ENCODE measurements at regions not wholly inside any gene's neighbourhood (a gene's known extent, or its start where the extent isn't known, plus 50 kb on each side); places are given as distances from the start of the nearest gene placed in this dataset.

- no peaks in the 10 kb centered on the region for H3K9me3 ChIP-seq
- no peaks in the 10 kb centered on the region for H3K4me1 ChIP-seq
- no peak for DNase-seq
- no peak overlapping the region for H3K4me3 ChIP-seq
- TF ChIP-seq, protein P1, sequence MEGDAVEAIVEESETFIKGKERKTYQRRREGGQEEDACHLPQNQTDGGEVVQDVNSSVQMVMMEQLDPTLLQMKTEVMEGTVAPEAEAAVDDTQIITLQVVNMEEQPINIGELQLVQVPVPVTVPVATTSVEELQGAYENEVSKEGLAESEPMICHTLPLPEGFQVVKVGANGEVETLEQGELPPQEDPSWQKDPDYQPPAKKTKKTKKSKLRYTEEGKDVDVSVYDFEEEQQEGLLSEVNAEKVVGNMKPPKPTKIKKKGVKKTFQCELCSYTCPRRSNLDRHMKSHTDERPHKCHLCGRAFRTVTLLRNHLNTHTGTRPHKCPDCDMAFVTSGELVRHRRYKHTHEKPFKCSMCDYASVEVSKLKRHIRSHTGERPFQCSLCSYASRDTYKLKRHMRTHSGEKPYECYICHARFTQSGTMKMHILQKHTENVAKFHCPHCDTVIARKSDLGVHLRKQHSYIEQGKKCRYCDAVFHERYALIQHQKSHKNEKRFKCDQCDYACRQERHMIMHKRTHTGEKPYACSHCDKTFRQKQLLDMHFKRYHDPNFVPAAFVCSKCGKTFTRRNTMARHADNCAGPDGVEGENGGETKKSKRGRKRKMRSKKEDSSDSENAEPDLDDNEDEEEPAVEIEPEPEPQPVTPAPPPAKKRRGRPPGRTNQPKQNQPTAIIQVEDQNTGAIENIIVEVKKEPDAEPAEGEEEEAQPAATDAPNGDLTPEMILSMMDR (IDR thresholded peaks at IDR 0.05), result no peak
- no peak overlapping the region for H3K27ac ChIP-seq
- intact Hi-C loops (cut with DNase I; ENCODE audit: low total_unique reads), result no loop called here
- H3K27me3 ChIP-seq, result no peaks in the 10 kb centered on the region
- H3K36me3 ChIP-seq, result no peaks in the 10 kb centered on the region
Measured at GRCh38 chr2:186069676-186070075, 331.1 kb downstream of the FSIP2 start.

GRCh38 chr2:186085226-186085625, 346.6 kb downstream of the FSIP2 start:
- no peaks in the 10 kb centered on the region for H3K27me3 ChIP-seq
- no peaks in the 10 kb centered on the region for H3K4me1 ChIP-seq
- DNase-seq, result no peak
- no peak overlapping the region for H3K27ac ChIP-seq
- H3K9me3 ChIP-seq, result no peaks in the 10 kb centered on the region
- TF ChIP-seq, protein P1 (IDR thresholded peaks at IDR 0.05), result no peak
- intact Hi-C loops (cut with DNase I; ENCODE audit: low total_unique reads), result no loop called here
- no peaks in the 10 kb centered on the region for H3K36me3 ChIP-seq
- H3K4me3 ChIP-seq, result no peak overlapping the region

DNA sequence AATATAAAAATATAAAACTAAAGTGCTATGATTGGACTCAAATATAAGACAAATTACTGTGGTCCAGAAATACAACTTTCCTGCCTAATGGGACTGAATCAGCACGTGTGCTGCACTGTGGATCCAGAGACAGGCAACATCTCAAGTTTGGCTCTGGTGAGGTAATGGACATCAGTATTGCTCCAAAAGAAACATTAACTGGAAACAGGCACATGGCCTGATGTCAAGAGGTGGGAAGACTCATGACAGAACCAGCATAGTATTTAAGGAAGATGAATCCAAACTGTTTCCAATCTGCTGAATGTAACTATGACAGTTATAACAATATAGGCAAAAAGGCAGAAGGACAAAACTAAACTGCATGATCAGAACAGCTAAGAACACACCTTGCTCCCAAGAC, 354.6 kb downstream of the FSIP2 start:
- TF ChIP-seq, protein P1 (IDR thresholded peaks at IDR 0.05), result no peak
- no peak overlapping the region for H3K4me3 ChIP-seq
- no peaks in the 10 kb centered on the region for H3K36me3 ChIP-seq
- no peaks in the 10 kb centered on the region for H3K9me3 ChIP-seq
- no peaks in the 10 kb centered on the region for H3K4me1 ChIP-seq
- intact Hi-C loops (cut with DNase I; ENCODE audit: low total_unique reads), result no loop called here
- H3K27me3 ChIP-seq, result no peaks in the 10 kb centered on the region
- H3K27ac ChIP-seq, result no peak overlapping the region
- no peak for DNase-seq

- intact Hi-C loops (cut with DNase I; ENCODE audit: low total_unique reads), result no loop called here
- Histone ChIP-seq H3K27ac (no peak overlapping the region), H3K9me3 (no peaks in the 10 kb centered on the region), H3K4me1 (no peaks in the 10 kb centered on the region), H3K36me3 (no peaks in the 10 kb centered on the region), H3K4me3 (no peak overlapping the region), H3K27me3 (no peaks in the 10 kb centered on the region)
- TF ChIP-seq, protein P1 (IDR thresholded peaks at IDR 0.05), result no peak
- DNase-seq, result no peak
Measured at GRCh38 chr2:186098821-186099220, 360.2 kb downstream of the FSIP2 start.

DNA sequence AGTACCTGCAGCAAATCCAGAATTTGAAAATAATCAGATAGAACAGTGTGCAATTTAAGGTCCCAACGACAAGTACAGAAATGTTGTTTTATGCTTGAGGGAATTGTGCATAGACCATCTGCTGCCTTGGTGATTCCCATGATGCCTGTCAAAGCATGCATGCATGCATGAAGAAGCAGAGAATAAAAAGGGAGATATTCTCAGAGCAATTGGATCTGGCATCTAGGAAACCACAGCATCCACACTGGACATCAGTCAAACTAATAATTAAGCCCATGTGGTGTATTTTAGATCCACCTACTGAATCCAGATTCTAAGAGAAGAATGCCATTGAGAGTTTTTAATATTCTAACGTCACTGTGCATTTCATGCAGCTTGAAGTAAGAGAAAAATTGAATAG, 361.2 kb downstream of the FSIP2 start:
- Histone ChIP-seq H3K36me3 (no peaks in the 10 kb centered on the region), H3K4me1 (no peaks in the 10 kb centered on the region), H3K27me3 (no peaks in the 10 kb centered on the region), H3K27ac (no peak overlapping the region), H3K4me3 (no peak overlapping the region), H3K9me3 (no peaks in the 10 kb centered on the region)
- TF ChIP-seq, protein P1 (IDR thresholded peaks at IDR 0.05), result no peak
- intact Hi-C loops (cut with DNase I; ENCODE audit: low total_unique reads), result no loop called here
- DNase-seq, result no peak

DNA sequence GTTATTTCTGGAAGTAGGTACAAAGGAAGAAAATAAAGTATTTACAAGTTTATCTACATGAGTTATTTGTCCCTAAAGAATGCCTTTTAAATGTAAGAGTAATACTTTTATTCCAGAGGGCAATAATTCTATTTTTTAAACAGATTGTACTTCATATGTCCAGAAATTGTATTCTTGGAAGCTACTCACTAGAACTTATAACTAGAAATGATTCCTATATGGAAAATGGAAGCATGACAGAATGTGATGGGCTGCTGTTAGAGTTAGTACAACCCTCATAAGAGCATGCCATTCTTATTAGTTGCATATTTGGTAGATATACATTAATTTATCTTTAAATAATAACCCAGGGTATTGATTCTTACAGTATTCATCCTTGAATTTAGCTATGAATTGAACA, 362.0 kb downstream of the FSIP2 start:
- no peak overlapping the region for H3K27ac ChIP-seq
- no peaks in the 10 kb centered on the region for H3K4me1 ChIP-seq
- intact Hi-C loops (cut with DNase I; ENCODE audit: low total_unique reads), result no loop called here
- TF ChIP-seq, protein P1 (IDR thresholded peaks at IDR 0.05), result no peak
- H3K4me3 ChIP-seq, result no peak overlapping the region
- H3K36me3 ChIP-seq, result no peaks in the 10 kb centered on the region
- no peak for DNase-seq
- H3K9me3 ChIP-seq, result no peaks in the 10 kb centered on the region
- no peaks in the 10 kb centered on the region for H3K27me3 ChIP-seq

Measured in tibial artery (tissue), 4 donors.